COLO668 (cell line): ENCODE measurements at regions not wholly inside any gene's neighbourhood (a gene's known extent, or its start where the extent isn't known, plus 50 kb on each side); places are given as distances from the start of the nearest gene placed in this dataset.

ENCODE experiments used
- DNase-seq: peaks from one replicate; lab custom pipeline; 2025; ENCODE audit not compliant: unreplicated experiment; lab: John Stamatoyannopoulos, UW

- DNase-seq = peak; percentile 52
Measured at GRCh38 chr13:21949818-21950429, 279.1 kb downstream of the FGF9 start.

GRCh38 chr13:21956666-21957065, 285.8 kb downstream of the FGF9 start:
- DNase-seq = no peak

- no peak for DNase-seq
Measured at GRCh38 chr13:21957833-21958232, 287.0 kb downstream of the FGF9 start.

GRCh38 chr13:21960108-21960507, 289.2 kb downstream of the FGF9 start:
- DNase-seq = no peak

- DNase-seq = no peak
Measured at GRCh38 chr13:21964686-21965085, 293.8 kb downstream of the FGF9 start.

GRCh38 chr13:21965095-21965494, 294.2 kb downstream of the FGF9 start:
- no peak for DNase-seq

GRCh38 chr13:21966014-21966413, 295.1 kb downstream of the FGF9 start:
- no peak for DNase-seq

GRCh38 chr13:21967871-21968270, 297.0 kb downstream of the FGF9 start:
- no peak for DNase-seq

- no peak for DNase-seq
Measured at GRCh38 chr13:21970172-21970571, 299.3 kb downstream of the FGF9 start.

- no peak for DNase-seq
Measured at GRCh38 chr13:21970918-21971317, 300.0 kb downstream of the FGF9 start.

- DNase-seq = no peak
Measured at GRCh38 chr13:21971662-21972621, 301.1 kb downstream of the FGF9 start.

- no peak for DNase-seq
Measured at GRCh38 chr13:21973437-21974125, 302.7 kb downstream of the FGF9 start.

GRCh38 chr13:21974741-21975140, 303.9 kb downstream of the FGF9 start:
- DNase-seq = no peak

- DNase-seq = no peak
Measured at GRCh38 chr13:21976159-21976558, 305.3 kb downstream of the FGF9 start.

- DNase-seq = no peak
Measured at GRCh38 chr13:21979161-21979806, 308.4 kb downstream of the FGF9 start.

GRCh38 chr13:21980049-21980448, 309.2 kb downstream of the FGF9 start:
- DNase-seq = no peak

GRCh38 chr13:21984156-21984555, 313.3 kb downstream of the FGF9 start:
- DNase-seq = no peak

- DNase-seq = no peak
Measured at GRCh38 chr13:21986602-21987001, 315.7 kb downstream of the FGF9 start.

GRCh38 chr13:21987793-21988192, 316.9 kb downstream of the FGF9 start:
- DNase-seq = no peak

- DNase-seq = no peak
Measured at GRCh38 chr13:21988624-21989023, 317.8 kb downstream of the FGF9 start.

GRCh38 chr13:21996049-21996448, 325.2 kb downstream of the FGF9 start:
- no peak for DNase-seq
